PFSK-1 (cell line): ENCODE measurements at regions not wholly inside any gene's neighbourhood (a gene's known extent, or its start where the extent isn't known, plus 50 kb on each side); places are given as distances from the start of the nearest gene placed in this dataset.

Experiments
- FOXP2 ChIP-seq: optimal IDR thresholded peaks from 2 replicates; pipeline ENCODE3; 2011; ENCODE audit warnings: borderline replicate concordance, control low read depth, inconsistent platforms; ENCODE audit not compliant: insufficient read depth; ENCODE audit errors: extremely low read length, extremely low read depth
- REST ChIP-seq, 2 experiments: IDR thresholded peaks; 2 replicates each; pipeline versions ENCODE4 v1.6.1 to v1.8.0; 2011 to 2012; ENCODE audit warnings: low read depth in 2 of 2, low read length in 2 of 2, control low read depth in 1 of 2, inconsistent platforms in 1 of 2, mild to moderate bottlenecking in 1 of 2, moderate library complexity in 1 of 2; ENCODE audit not compliant: insufficient read depth in 1 of 2
- TAF1 ChIP-seq: IDR thresholded peaks from 2 replicates; pipeline ENCODE4 v1.6.1; 2012; ENCODE audit warnings: low read length, control low read depth, borderline replicate concordance; ENCODE audit not compliant: insufficient read depth

GRCh38 chr1:67534627-67535065 lies 104.4 kb upstream of the SERBP1 start:
- TF ChIP-seq REST (IDR thresholded peaks at IDR 0.05; ENCODE audit: insufficient read depth in 1 of 2, low read depth in 2 of 2, low read length in 2 of 2), result no peak
- TF ChIP-seq TAF1, result no peak
- no peak for TF ChIP-seq FOXP2
